ENCODE measurements at regions not wholly inside any gene's neighbourhood (a gene's known extent, or its start where the extent isn't known, plus 50 kb on each side); places are given as distances from the start of the nearest gene placed in this dataset.

DNA sequence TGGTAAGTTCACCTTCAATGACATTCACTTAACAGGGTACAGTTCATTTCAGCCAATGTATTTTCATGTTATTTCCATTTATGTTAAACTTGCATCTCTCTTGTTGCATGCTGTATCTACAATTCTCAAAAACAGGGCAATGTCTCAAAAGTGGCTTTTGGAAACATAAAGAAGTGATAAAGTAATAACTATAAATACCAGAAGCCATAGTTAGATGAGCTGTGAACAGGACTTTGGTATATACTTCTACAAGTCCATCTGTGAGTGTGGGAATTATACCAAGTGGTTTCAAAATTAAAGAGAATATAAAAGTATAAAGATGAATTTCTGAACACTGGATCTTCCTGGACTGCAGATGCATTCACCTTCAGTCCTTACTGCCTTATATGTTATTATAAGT, 585.4 kb upstream of the PBX1 start:
- ChIA-PET RAD21 (ENCODE audit: low non-redundant PET in 1 of 2, low total read pairs in 2 of 2, uncharacterized antibody in 2 of 2, unreplicated experiment in 2 of 2) (no interaction called here), CTCF (no interaction called here), POLR2A (no interaction called here)
- H4K20me1 ChIP-seq (ENCODE audit: insufficient read depth), result no peaks in the 10 kb centered on the region
- intact Hi-C loops (cut with micrococcal nuclease), result no loop called here
- H2AFZ ChIP-seq (ENCODE audit: low read depth, low read length, poor library complexity, severe bottlenecking), result no peak overlapping the region
- no peaks in the 10 kb centered on the region for H3K27me3 ChIP-seq (ENCODE audit: insufficient read depth, low read length)
- H3K4me2 ChIP-seq (ENCODE audit: low read length), result no peak overlapping the region
- no TSS peak for BruUV-seq (replicated peaks)
- H3K9ac ChIP-seq (ENCODE audit: low read length), result no peak overlapping the region
- no peaks in the 10 kb centered on the region for H3K36me3 ChIP-seq (ENCODE audit: control insufficient read depth in 1 of 2, insufficient read depth in 2 of 2, low read length in 2 of 2)
- no peaks in the 10 kb centered on the region for H3K9me2 ChIP-seq (ENCODE audit: insufficient read depth)
- TF ChIP-seq TCF7L2 (IDR thresholded peaks at IDR 0.05; ENCODE audit: borderline replicate concordance, extremely low read depth, insufficient read depth, insufficient read length), result no peak
- no peak for TF ChIP-seq CEBPB (IDR thresholded peaks at IDR 0.05; ENCODE audit: low read depth)
- TF ChIP-seq ZFX (IDR thresholded peaks at IDR 0.05), result no peak
- no peak for TF ChIP-seq ELF1 (IDR thresholded peaks at IDR 0.05; ENCODE audit: borderline replicate concordance, low read depth)
- no peak for TF ChIP-seq JUND (IDR thresholded peaks at IDR 0.05)
- TF ChIP-seq, protein P1, sequence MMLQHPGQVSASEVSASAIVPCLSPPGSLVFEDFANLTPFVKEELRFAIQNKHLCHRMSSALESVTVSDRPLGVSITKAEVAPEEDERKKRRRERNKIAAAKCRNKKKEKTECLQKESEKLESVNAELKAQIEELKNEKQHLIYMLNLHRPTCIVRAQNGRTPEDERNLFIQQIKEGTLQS (IDR thresholded peaks at IDR 0.05), result no peak
- TF ChIP-seq, protein P2, sequence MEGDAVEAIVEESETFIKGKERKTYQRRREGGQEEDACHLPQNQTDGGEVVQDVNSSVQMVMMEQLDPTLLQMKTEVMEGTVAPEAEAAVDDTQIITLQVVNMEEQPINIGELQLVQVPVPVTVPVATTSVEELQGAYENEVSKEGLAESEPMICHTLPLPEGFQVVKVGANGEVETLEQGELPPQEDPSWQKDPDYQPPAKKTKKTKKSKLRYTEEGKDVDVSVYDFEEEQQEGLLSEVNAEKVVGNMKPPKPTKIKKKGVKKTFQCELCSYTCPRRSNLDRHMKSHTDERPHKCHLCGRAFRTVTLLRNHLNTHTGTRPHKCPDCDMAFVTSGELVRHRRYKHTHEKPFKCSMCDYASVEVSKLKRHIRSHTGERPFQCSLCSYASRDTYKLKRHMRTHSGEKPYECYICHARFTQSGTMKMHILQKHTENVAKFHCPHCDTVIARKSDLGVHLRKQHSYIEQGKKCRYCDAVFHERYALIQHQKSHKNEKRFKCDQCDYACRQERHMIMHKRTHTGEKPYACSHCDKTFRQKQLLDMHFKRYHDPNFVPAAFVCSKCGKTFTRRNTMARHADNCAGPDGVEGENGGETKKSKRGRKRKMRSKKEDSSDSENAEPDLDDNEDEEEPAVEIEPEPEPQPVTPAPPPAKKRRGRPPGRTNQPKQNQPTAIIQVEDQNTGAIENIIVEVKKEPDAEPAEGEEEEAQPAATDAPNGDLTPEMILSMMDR (IDR thresholded peaks at IDR 0.05 in 2 of 3, conservative IDR thresholded peaks at IDR 0.05 in 1 of 3; ENCODE audit: borderline replicate concordance in 1 of 3, insufficient read depth in 1 of 3, low read depth in 2 of 3, low read length in 2 of 3), result no peak
- no peaks in the 10 kb centered on the region for H3K4me1 ChIP-seq (ENCODE audit: control insufficient read depth in 1 of 2, insufficient read depth in 2 of 2, low read length in 2 of 2)
- no peak overlapping the region for H3K4me3 ChIP-seq (replicated peaks in 1 of 2; ENCODE audit: low read depth in 1 of 2, low read length in 2 of 2)
- H3K9me3 ChIP-seq (ENCODE audit: control insufficient read depth in 1 of 2, insufficient read depth in 1 of 2, low read depth in 1 of 2, low read length in 2 of 2), result no peaks in the 10 kb centered on the region
- DNase-seq (ENCODE audit: low read depth, low spot score), result no peak
- no peak overlapping the region for H3K27ac ChIP-seq (ENCODE audit: low read depth, low read length)
- H3K79me2 ChIP-seq (ENCODE audit: insufficient read depth, low read length), result no peaks in the 10 kb centered on the region
- no peak for ATAC-seq

DNA sequence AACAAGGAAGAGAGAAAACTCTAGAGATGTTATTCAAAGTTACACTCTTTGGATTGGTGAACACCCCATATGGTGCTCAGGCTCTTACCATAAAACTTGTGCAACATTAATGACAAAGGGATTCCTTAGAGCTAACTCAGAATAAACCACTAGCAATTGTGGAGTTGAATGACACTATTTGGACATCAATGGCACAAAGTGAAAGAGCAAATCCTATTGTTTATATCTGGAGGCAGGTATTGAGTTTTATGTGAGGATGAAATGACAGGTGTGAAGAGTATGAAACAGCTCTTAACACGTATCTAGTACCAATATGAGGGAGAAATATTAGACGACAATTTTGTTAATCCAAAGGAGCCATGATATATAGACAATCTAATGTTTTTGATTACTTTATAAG, 584.9 kb upstream of the PBX1 start:
- BruUV-seq (replicated peaks), result no TSS peak
- no peak overlapping the region for H3K4me2 ChIP-seq (ENCODE audit: low read length)
- ChIA-PET POLR2A (no interaction called here), CTCF (no interaction called here), RAD21 (ENCODE audit: low non-redundant PET in 1 of 2, low total read pairs in 2 of 2, uncharacterized antibody in 2 of 2, unreplicated experiment in 2 of 2) (no interaction called here)
- H2AFZ ChIP-seq (ENCODE audit: low read depth, low read length, poor library complexity, severe bottlenecking), result no peak overlapping the region
- H3K27me3 ChIP-seq (ENCODE audit: insufficient read depth, low read length), result no peaks in the 10 kb centered on the region
- no peak for DNase-seq (ENCODE audit: low read depth, low spot score)
- no peak overlapping the region for H3K9ac ChIP-seq (ENCODE audit: low read length)
- H3K27ac ChIP-seq (ENCODE audit: low read depth, low read length), result no peak overlapping the region
- H3K9me2 ChIP-seq (ENCODE audit: insufficient read depth), result no peaks in the 10 kb centered on the region
- H3K9me3 ChIP-seq (ENCODE audit: control insufficient read depth in 1 of 2, insufficient read depth in 1 of 2, low read depth in 1 of 2, low read length in 2 of 2), result no peaks in the 10 kb centered on the region
- no peaks in the 10 kb centered on the region for H4K20me1 ChIP-seq (ENCODE audit: insufficient read depth)
- no peaks in the 10 kb centered on the region for H3K79me2 ChIP-seq (ENCODE audit: insufficient read depth, low read length)
- no peak overlapping the region for H3K4me3 ChIP-seq (replicated peaks in 1 of 2; ENCODE audit: low read depth in 1 of 2, low read length in 2 of 2)
- intact Hi-C loops (cut with micrococcal nuclease), result no loop called here
- no peaks in the 10 kb centered on the region for H3K4me1 ChIP-seq (ENCODE audit: control insufficient read depth in 1 of 2, insufficient read depth in 2 of 2, low read length in 2 of 2)
- no peaks in the 10 kb centered on the region for H3K36me3 ChIP-seq (ENCODE audit: control insufficient read depth in 1 of 2, insufficient read depth in 2 of 2, low read length in 2 of 2)
- no peak for ATAC-seq
- TF ChIP-seq SP1 (IDR thresholded peaks at IDR 0.05; ENCODE audit: low read depth) (no peak), RAD21 (IDR thresholded peaks at IDR 0.05; ENCODE audit: low read depth) (no peak), YY1 (IDR thresholded peaks at IDR 0.05; ENCODE audit: extremely low read depth, insufficient replicate concordance, low read depth, low read length) (no peak), EGR1 (IDR thresholded peaks at IDR 0.05; ENCODE audit: low read depth) (no peak), CEBPB (IDR thresholded peaks at IDR 0.05; ENCODE audit: low read depth) (no peak), FOSL1 (IDR thresholded peaks at IDR 0.05; ENCODE audit: low read depth) (no peak), EZH2phosphoT487 (IDR thresholded peaks at IDR 0.05; ENCODE audit: borderline replicate concordance) (no peak)
- TF ChIP-seq, protein P2 (IDR thresholded peaks at IDR 0.05 in 2 of 3, conservative IDR thresholded peaks at IDR 0.05 in 1 of 3; ENCODE audit: borderline replicate concordance in 1 of 3, insufficient read depth in 1 of 3, low read depth in 2 of 3, low read length in 2 of 3), result no peak

All from HCT116 (cell line).